IPS DF 6.9 (cell line): ENCODE measurements at regions not wholly inside any gene's neighbourhood (a gene's known extent, or its start where the extent isn't known, plus 50 kb on each side); places are given as distances from the start of the nearest gene placed in this dataset.

ENCODE experiments used
- DNase-seq: peaks from one replicate; pipeline ENCODE4 v3.0.0-alpha.2; 2013; ENCODE audit warnings: low read depth, low spot score
- H3K27ac ChIP-seq: one replicate; pipeline ENCODE4 v1.5.1; 2013; ENCODE audit warnings: low read length, control low read depth
- H3K27me3 ChIP-seq: 2 replicates; pipeline ENCODE4 v1.6.1; 2013; ENCODE audit warnings: mild to moderate bottlenecking, low read length; ENCODE audit not compliant: control insufficient read depth, insufficient read depth
- H3K36me3 ChIP-seq: 2 replicates; pipeline ENCODE4 v1.6.1; 2013; ENCODE audit warnings: low read length; ENCODE audit not compliant: control insufficient read depth, insufficient read depth
- H3K4me1 ChIP-seq: 2 replicates; pipeline ENCODE4 v1.6.1; 2013; ENCODE audit warnings: low read length; ENCODE audit not compliant: control insufficient read depth, insufficient read depth
- H3K4me3 ChIP-seq: 2 replicates; pipeline ENCODE4 v1.5.1; 2013; ENCODE audit warnings: mild to moderate bottlenecking, low read length
- H3K9me3 ChIP-seq: 2 replicates; pipeline ENCODE4 v1.6.1; 2013; ENCODE audit warnings: low read length, inconsistent platforms; ENCODE audit not compliant: control insufficient read depth, insufficient read depth
- WGBS: extraction: QIAGEN DNeasy Blood & Tissue Kit; methylation state at CpG from one replicate; pipeline ENCODE4 v1.1.7; 2013; ENCODE audit warnings: mixed read lengths, missing lambda C conversion rate; ENCODE audit not compliant: insufficient read length, insufficient coverage; 5-methylcytosine and 5-hydroxymethylcytosine counted together

- no peak overlapping the region for H3K4me3 ChIP-seq
- H3K27me3 ChIP-seq = no peaks in the 10 kb centered on the region
- H3K36me3 ChIP-seq = peaks cover 3% of the 10 kb centered on the region; the same call in 1 of the 2 replicates
- no peaks in the 10 kb centered on the region for H3K9me3 ChIP-seq
- DNase-seq = no peak
- H3K4me1 ChIP-seq = no peaks in the 10 kb centered on the region
- 100% methylated on average over 1 of the region's 2 CpGs for WGBS
- H3K27ac ChIP-seq = no peak overlapping the region
Measured at GRCh38 chr5:105696440-105696839, 1974.3 kb downstream of the EFNA5 start.

GRCh38 chr5:105695941-105696340 is 1974.8 kb downstream of the EFNA5 start:
- no peak for DNase-seq
- no CpG with 5 or more reads among the region's 2 CpGs for WGBS
- Histone ChIP-seq H3K27me3 (no peaks in the 10 kb centered on the region), H3K4me1 (no peaks in the 10 kb centered on the region), H3K36me3 (peaks cover 3% of the 10 kb centered on the region; the same call in 1 of the 2 replicates), H3K4me3 (no peak overlapping the region), H3K27ac (no peak overlapping the region), H3K9me3 (no peaks in the 10 kb centered on the region)

GRCh38 chr5:105689596-105689995 is 1981.1 kb downstream of the EFNA5 start:
- no peak overlapping the region for H3K27ac ChIP-seq
- H3K36me3 ChIP-seq = no peaks in the 10 kb centered on the region
- H3K27me3 ChIP-seq = no peaks in the 10 kb centered on the region
- no peak overlapping the region for H3K4me3 ChIP-seq
- no peaks in the 10 kb centered on the region for H3K4me1 ChIP-seq
- no peak for DNase-seq
- WGBS = no CpG with 5 or more reads among the region's 3 CpGs
- no peaks in the 10 kb centered on the region for H3K9me3 ChIP-seq

- Histone ChIP-seq H3K4me1 (no peaks in the 10 kb centered on the region), H3K36me3 (no peaks in the 10 kb centered on the region), H3K27ac (no peak overlapping the region), H3K9me3 (no peaks in the 10 kb centered on the region), H3K27me3 (no peaks in the 10 kb centered on the region), H3K4me3 (no peak overlapping the region)
- WGBS = no CpG with 5 or more reads among the region's 4 CpGs
- DNase-seq = no peak
Measured at GRCh38 chr5:105688227-105688792, 1982.4 kb downstream of the EFNA5 start.

- no peak overlapping the region for H3K27ac ChIP-seq
- WGBS = no CpG with 5 or more reads among the region's 3 CpGs
Measured at GRCh38 chr5:105687493-105687892, 1983.2 kb downstream of the EFNA5 start.

GRCh38 chr5:105685884-105686283 is 1984.9 kb downstream of the EFNA5 start:
- Histone ChIP-seq H3K27me3 (no peaks in the 10 kb centered on the region), H3K27ac (no peak overlapping the region), H3K4me1 (no peaks in the 10 kb centered on the region), H3K36me3 (no peaks in the 10 kb centered on the region), H3K9me3 (no peaks in the 10 kb centered on the region), H3K4me3 (no peak overlapping the region)
- WGBS = no CpG with 5 or more reads among the region's 5 CpGs
- DNase-seq = no peak

More at GRCh38 chr5:105687493-105687892, 1983.2 kb downstream of the EFNA5 start:
- no peak overlapping the region for H3K4me3 ChIP-seq
- H3K4me1 ChIP-seq = no peaks in the 10 kb centered on the region
- H3K27me3 ChIP-seq = no peaks in the 10 kb centered on the region
- no peaks in the 10 kb centered on the region for H3K36me3 ChIP-seq
- no peak for DNase-seq
- no peaks in the 10 kb centered on the region for H3K9me3 ChIP-seq

GRCh38 chr5:105684799-105685198 is 1985.9 kb downstream of the EFNA5 start:
- Histone ChIP-seq H3K4me3 (no peak overlapping the region), H3K27me3 (no peaks in the 10 kb centered on the region), H3K4me1 (no peaks in the 10 kb centered on the region), H3K27ac (no peak overlapping the region), H3K36me3 (no peaks in the 10 kb centered on the region), H3K9me3 (no peaks in the 10 kb centered on the region)
- DNase-seq = no peak
- WGBS = no CpG with 5 or more reads among the region's 3 CpGs

GRCh38 chr5:105680858-105681475 is 1989.8 kb downstream of the EFNA5 start:
- H3K4me3 ChIP-seq = no peak overlapping the region
- H3K27me3 ChIP-seq = no peaks in the 10 kb centered on the region
- no peaks in the 10 kb centered on the region for H3K36me3 ChIP-seq
- no peak for DNase-seq
- H3K9me3 ChIP-seq = no peaks in the 10 kb centered on the region
- no peaks in the 10 kb centered on the region for H3K4me1 ChIP-seq
- H3K27ac ChIP-seq = no peak overlapping the region
- no CpG with 5 or more reads among the region's 7 CpGs for WGBS

- 100% methylated on average over 1 of the region's 2 CpGs for WGBS
- DNase-seq = no peak
- Histone ChIP-seq H3K9me3 (no peaks in the 10 kb centered on the region), H3K4me3 (no peak overlapping the region), H3K27me3 (no peaks in the 10 kb centered on the region), H3K4me1 (no peaks in the 10 kb centered on the region), H3K27ac (no peak overlapping the region), H3K36me3 (no peaks in the 10 kb centered on the region)
Measured at GRCh38 chr5:105677291-105677690, 1993.4 kb downstream of the EFNA5 start.

GRCh38 chr5:105670596-105670995 is 2000.1 kb downstream of the EFNA5 start:
- H3K9me3 ChIP-seq = no peaks in the 10 kb centered on the region
- no peaks in the 10 kb centered on the region for H3K36me3 ChIP-seq
- H3K27me3 ChIP-seq = no peaks in the 10 kb centered on the region
- DNase-seq = no peak
- no CpG with 5 or more reads among the region's 3 CpGs for WGBS
- H3K4me3 ChIP-seq = no peak overlapping the region
- no peaks in the 10 kb centered on the region for H3K4me1 ChIP-seq
- no peak overlapping the region for H3K27ac ChIP-seq

GRCh38 chr5:105663671-105664070 is 2007.1 kb downstream of the EFNA5 start:
- DNase-seq = no peak
- no peak overlapping the region for H3K4me3 ChIP-seq
- no peaks in the 10 kb centered on the region for H3K36me3 ChIP-seq
- no peaks in the 10 kb centered on the region for H3K27me3 ChIP-seq
- H3K27ac ChIP-seq = no peak overlapping the region
- 88% methylated on average over 1 of the region's 4 CpGs for WGBS
- H3K9me3 ChIP-seq = no peaks in the 10 kb centered on the region
- no peaks in the 10 kb centered on the region for H3K4me1 ChIP-seq
